Esophagus muscularis mucosa (tissue), 4 donors: ENCODE measurements at regions not wholly inside any gene's neighbourhood (a gene's known extent, or its start where the extent isn't known, plus 50 kb on each side); places are given as distances from the start of the nearest gene placed in this dataset.

Experiments used
- EP300 ChIP-seq: sonication (generic); formaldehyde crosslinking; IDR thresholded peaks from one replicate; pipeline ENCODE4 v1.6.1; 2017; ENCODE audit warnings: antibody characterized with exemption
- POLR2A ChIP-seq: fragments of 450-650 bp; IDR thresholded peaks from one replicate; pipeline ENCODE4 v1.6.1; 2017; ENCODE audit warnings: antibody characterized with exemption, moderate library complexity, mild to moderate bottlenecking, low read depth
- POLR2AphosphoS5 ChIP-seq, 2 donors: sonication (generic); formaldehyde crosslinking; IDR thresholded peaks; one replicate each; pipeline ENCODE4 v1.6.1; 2017; ENCODE audit warnings: antibody characterized with exemption in 2 of 2
- TF ChIP-seq, protein P1 (sequence below), 3 experiments: fragments of 200-600 bp in 2 of 3; fragments of 450-650 bp in 1 of 3; sonication (generic) in 2 of 3; IDR thresholded peaks; one replicate each; pipeline ENCODE4 v1.5.1; 2017 to 2019; ENCODE audit warnings: antibody characterized with exemption in 3 of 3, mild to moderate bottlenecking in 2 of 3, moderate library complexity in 1 of 3

GRCh38 chr5:128015978-128016377 is 67.6 kb upstream of the SLC12A2 start:
- TF ChIP-seq, protein P1, sequence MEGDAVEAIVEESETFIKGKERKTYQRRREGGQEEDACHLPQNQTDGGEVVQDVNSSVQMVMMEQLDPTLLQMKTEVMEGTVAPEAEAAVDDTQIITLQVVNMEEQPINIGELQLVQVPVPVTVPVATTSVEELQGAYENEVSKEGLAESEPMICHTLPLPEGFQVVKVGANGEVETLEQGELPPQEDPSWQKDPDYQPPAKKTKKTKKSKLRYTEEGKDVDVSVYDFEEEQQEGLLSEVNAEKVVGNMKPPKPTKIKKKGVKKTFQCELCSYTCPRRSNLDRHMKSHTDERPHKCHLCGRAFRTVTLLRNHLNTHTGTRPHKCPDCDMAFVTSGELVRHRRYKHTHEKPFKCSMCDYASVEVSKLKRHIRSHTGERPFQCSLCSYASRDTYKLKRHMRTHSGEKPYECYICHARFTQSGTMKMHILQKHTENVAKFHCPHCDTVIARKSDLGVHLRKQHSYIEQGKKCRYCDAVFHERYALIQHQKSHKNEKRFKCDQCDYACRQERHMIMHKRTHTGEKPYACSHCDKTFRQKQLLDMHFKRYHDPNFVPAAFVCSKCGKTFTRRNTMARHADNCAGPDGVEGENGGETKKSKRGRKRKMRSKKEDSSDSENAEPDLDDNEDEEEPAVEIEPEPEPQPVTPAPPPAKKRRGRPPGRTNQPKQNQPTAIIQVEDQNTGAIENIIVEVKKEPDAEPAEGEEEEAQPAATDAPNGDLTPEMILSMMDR (IDR thresholded peaks at IDR 0.05): no peak
- TF ChIP-seq POLR2A (no peak), POLR2AphosphoS5 (IDR thresholded peaks at IDR 0.05) (no peak), EP300 (no peak)
